Activated CD8-positive, alpha-beta T cell treated with anti-CD3 and anti-CD28 coated beads, Interleukin-2, amount 10 ng/mL, durations not matched to agents 7 days and 5 days (primary cell): ENCODE measurements at regions not wholly inside any gene's neighbourhood (a gene's known extent, or its start where the extent isn't known, plus 50 kb on each side); places are given as distances from the start of the nearest gene placed in this dataset.
A peak's percentile ranks its signal among the peaks of the same experiment; 100 is the strongest.

Source experiments
- ATAC-seq: fragments of 150-1000 bp; cut with Tn5 transposase; one replicate; pipeline ENCODE4 v1.10.0; 2021; ENCODE audit warnings: moderate library complexity
- CTCF ChIA-PET: fragments of 350-600 bp; sonication (Branson Sonifier 250); formaldehyde crosslinking; loops from one replicate; lab custom pipeline; 2021; ENCODE audit warnings: antibody characterized with exemption; lab: Charles Lee
- POLR2A ChIA-PET: fragments of 350-600 bp; sonication (Branson Sonifier 250); formaldehyde crosslinking; loops from one replicate; lab custom pipeline; 2021; ENCODE audit warnings: antibody characterized with exemption; lab: Charles Lee
- DNase-seq: peaks from one replicate; pipeline ENCODE4 v3.0.0-alpha.2; 2020
- H3K27ac Mint-ChIP-seq: one replicate; pipeline ENCODE4 v1.8.0; 2021; ENCODE audit warnings: mild to moderate bottlenecking, mixed read lengths
- H3K27me3 Mint-ChIP-seq: one replicate; pipeline ENCODE4 v1.8.0; 2021; ENCODE audit warnings: low read depth, mixed read lengths
- H3K36me3 Mint-ChIP-seq: one replicate; pipeline ENCODE4 v1.8.0; 2021; ENCODE audit warnings: low read depth, mixed read lengths
- H3K4me1 Mint-ChIP-seq: one replicate; pipeline ENCODE4 v1.8.0; 2021; ENCODE audit warnings: low read depth, mixed read lengths
- H3K4me3 Mint-ChIP-seq: one replicate; pipeline ENCODE4 v1.8.0; 2021; ENCODE audit warnings: mild to moderate bottlenecking, mixed read lengths
- H3K9me3 Mint-ChIP-seq: one replicate; pipeline ENCODE4 v1.8.0; 2022; ENCODE audit warnings: mixed read lengths; ENCODE audit not compliant: insufficient read depth

- POLR2A ChIA-PET: no interaction called here
- H3K27me3 Mint-ChIP-seq: no peaks in the 10 kb centered on the region
- peaks cover 6% of the 10 kb centered on the region for H3K9me3 Mint-ChIP-seq
- H3K4me3 Mint-ChIP-seq: no peak overlapping the region
- DNase-seq: no peak
- H3K27ac Mint-ChIP-seq: no peak overlapping the region
- ATAC-seq: no peak
- no peaks in the 10 kb centered on the region for H3K4me1 Mint-ChIP-seq
- CTCF ChIA-PET: no interaction called here
- no peaks in the 10 kb centered on the region for H3K36me3 Mint-ChIP-seq
These were observed 116.2 kb upstream of the FREM2 start for GRCh38 chr13:38570706-38571105.

- Mint-ChIP-seq H3K27ac (no peak overlapping the region), H3K4me1 (no peaks in the 10 kb centered on the region), H3K4me3 (no peak overlapping the region), H3K27me3 (no peaks in the 10 kb centered on the region), H3K36me3 (no peaks in the 10 kb centered on the region), H3K9me3 (peaks cover 3% of the 10 kb centered on the region)
- DNase-seq: no peak
- ATAC-seq: no peak
- ChIA-PET POLR2A (no interaction called here), CTCF (no interaction called here)
These were observed 111.5 kb upstream of the FREM2 start for GRCh38 chr13:38575427-38575826.

GRCh38 chr13:38577048-38577447 is 109.8 kb upstream of the FREM2 start:
- POLR2A ChIA-PET: no interaction called here
- H3K4me3 Mint-ChIP-seq: no peak overlapping the region
- CTCF ChIA-PET: no interaction called here

DNA sequence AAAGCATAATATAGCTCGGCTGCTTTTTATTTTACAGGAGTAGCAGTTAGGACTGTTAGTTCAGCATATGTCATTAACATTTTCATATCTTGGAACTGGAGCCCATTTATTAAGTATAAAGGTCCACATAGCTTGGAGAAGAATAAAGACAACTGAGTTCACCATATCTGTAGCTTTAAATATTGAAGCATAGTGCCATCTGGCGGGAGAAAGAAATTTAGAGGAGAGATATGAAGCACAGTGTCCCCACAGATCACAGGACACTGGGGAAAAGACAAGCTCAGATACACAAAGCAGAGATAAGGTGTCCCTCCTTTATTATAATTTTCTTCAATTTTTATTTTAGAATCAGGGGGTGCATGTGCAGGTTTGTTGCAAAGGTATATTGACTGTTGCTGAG is 104.7 kb upstream of the FREM2 start:
- no peaks in the 10 kb centered on the region for H3K9me3 Mint-ChIP-seq
- H3K4me1 Mint-ChIP-seq: no peaks in the 10 kb centered on the region
- DNase-seq (peak; percentile 20), ATAC-seq (no peak)
- CTCF ChIA-PET: interaction anchor here (0.5 to 1.1 kb wide), 4 partner anchors 490 to 1580 kb away, joined by 3 to 4 read pairs (median 3); no protein-coding TSS in a partner anchor
- no peaks in the 10 kb centered on the region for H3K36me3 Mint-ChIP-seq
- no peaks in the 10 kb centered on the region for H3K27me3 Mint-ChIP-seq
- POLR2A ChIA-PET: no interaction called here
- H3K27ac Mint-ChIP-seq: no peak overlapping the region
- no peak overlapping the region for H3K4me3 Mint-ChIP-seq

More at GRCh38 chr13:38577048-38577447, 109.8 kb upstream of the FREM2 start:
- ATAC-seq: no peak
- Mint-ChIP-seq H3K27me3 (no peaks in the 10 kb centered on the region), H3K27ac (no peak overlapping the region), H3K4me1 (no peaks in the 10 kb centered on the region), H3K36me3 (no peaks in the 10 kb centered on the region), H3K9me3 (no peaks in the 10 kb centered on the region)
- DNase-seq: no peak

- ATAC-seq (no peak), DNase-seq (no peak)
- ChIA-PET POLR2A (no interaction called here), CTCF (no interaction called here)
- H3K27ac Mint-ChIP-seq: no peak overlapping the region
- no peaks in the 10 kb centered on the region for H3K4me1 Mint-ChIP-seq
- H3K4me3 Mint-ChIP-seq: no peak overlapping the region
- H3K36me3 Mint-ChIP-seq: no peaks in the 10 kb centered on the region
- H3K9me3 Mint-ChIP-seq: no peaks in the 10 kb centered on the region
- H3K27me3 Mint-ChIP-seq: no peaks in the 10 kb centered on the region
These were observed 96.6 kb upstream of the FREM2 start for GRCh38 chr13:38590230-38590629.

GRCh38 chr13:38590796-38591507 is 95.9 kb upstream of the FREM2 start:
- ATAC-seq (no peak), DNase-seq (no peak)
- H3K4me1 Mint-ChIP-seq: no peaks in the 10 kb centered on the region
- POLR2A ChIA-PET: no interaction called here
- CTCF ChIA-PET: no interaction called here
- no peak overlapping the region for H3K27ac Mint-ChIP-seq
- no peaks in the 10 kb centered on the region for H3K9me3 Mint-ChIP-seq
- H3K27me3 Mint-ChIP-seq: no peaks in the 10 kb centered on the region
- no peak overlapping the region for H3K4me3 Mint-ChIP-seq
- H3K36me3 Mint-ChIP-seq: no peaks in the 10 kb centered on the region

DNA sequence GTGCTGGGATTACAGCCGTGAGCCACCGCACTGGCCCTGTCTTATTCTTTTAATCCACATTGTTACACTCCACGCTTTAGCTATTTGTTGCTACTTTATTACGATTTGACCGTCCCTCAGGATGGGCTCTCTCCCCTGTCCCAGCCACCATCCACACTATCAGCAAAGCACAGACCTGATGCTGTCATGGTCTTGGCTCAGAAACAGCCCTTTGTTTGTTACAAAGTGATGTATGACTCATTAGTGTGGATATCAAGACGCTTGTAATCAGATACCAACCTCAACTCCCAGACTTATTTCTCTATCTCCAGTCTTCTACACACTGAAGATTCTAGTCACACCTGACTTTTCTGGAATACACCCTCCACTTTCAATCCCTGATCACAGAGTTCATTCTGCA is 84.6 kb upstream of the FREM2 start:
- H3K27ac Mint-ChIP-seq: no peak overlapping the region
- POLR2A ChIA-PET: no interaction called here
- no peak for ATAC-seq

DNA sequence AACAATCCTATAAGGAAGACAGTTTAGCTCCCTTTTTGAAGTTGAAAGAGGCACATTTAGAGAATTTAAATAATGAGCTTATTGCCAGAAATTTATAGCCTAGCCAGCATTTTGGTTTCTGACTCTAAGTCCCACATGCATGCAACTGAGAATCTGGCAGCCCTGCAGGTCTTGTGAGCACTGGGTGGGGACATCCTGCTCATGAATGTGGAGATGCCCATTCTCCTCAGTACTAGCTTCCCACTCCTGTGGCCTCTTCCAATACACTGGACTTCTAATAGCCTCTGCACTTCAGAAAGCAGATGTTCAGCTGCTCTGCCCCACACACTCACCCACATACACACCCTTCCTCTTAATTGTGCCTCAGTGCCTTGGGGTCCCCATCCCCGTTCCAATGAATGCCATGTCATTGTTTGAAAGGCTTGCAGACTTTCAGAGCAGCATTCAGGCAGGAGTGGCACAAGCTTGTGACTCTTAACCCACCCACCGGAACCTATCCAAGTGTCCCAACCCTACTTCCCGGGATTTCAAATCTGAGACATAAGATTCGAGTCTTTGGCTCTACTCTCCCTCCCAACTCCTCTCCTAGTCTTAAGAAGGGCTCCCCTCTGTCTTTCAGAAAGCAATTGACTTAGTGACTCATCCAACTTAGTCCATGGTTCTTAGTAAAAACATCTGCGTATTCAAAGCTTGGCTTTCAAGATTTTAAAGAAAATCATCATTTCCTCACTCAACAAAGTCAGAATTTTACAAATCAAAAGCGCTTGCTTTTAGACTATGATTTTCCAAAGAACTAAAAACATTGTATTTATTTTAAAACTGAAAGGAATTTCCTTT is 80.0 kb upstream of the FREM2 start:
- Mint-ChIP-seq H3K27ac (no peak overlapping the region), H3K4me1 (no peaks in the 10 kb centered on the region), H3K9me3 (no peaks in the 10 kb centered on the region), H3K27me3 (no peaks in the 10 kb centered on the region), H3K4me3 (no peak overlapping the region), H3K36me3 (no peaks in the 10 kb centered on the region)
- DNase-seq (no peak), ATAC-seq (no peak)
- ChIA-PET CTCF (no interaction called here), POLR2A (no interaction called here)

More for the DNA sequence above, 84.6 kb upstream of the FREM2 start:
- H3K27me3 Mint-ChIP-seq: peaks cover 5% of the 10 kb centered on the region
- no peaks in the 10 kb centered on the region for H3K9me3 Mint-ChIP-seq
- no peaks in the 10 kb centered on the region for H3K36me3 Mint-ChIP-seq
- CTCF ChIA-PET: no interaction called here
- no peak overlapping the region for H3K4me3 Mint-ChIP-seq
- DNase-seq: no peak
- no peaks in the 10 kb centered on the region for H3K4me1 Mint-ChIP-seq

GRCh38 chr13:38617936-38618335 is 68.9 kb upstream of the FREM2 start:
- DNase-seq: no peak
- no peak for ATAC-seq
- no peak overlapping the region for H3K27ac Mint-ChIP-seq
- H3K9me3 Mint-ChIP-seq: no peaks in the 10 kb centered on the region
- H3K4me1 Mint-ChIP-seq: no peaks in the 10 kb centered on the region
- CTCF ChIA-PET: no interaction called here
- POLR2A ChIA-PET: no interaction called here
- H3K27me3 Mint-ChIP-seq: no peaks in the 10 kb centered on the region
- H3K4me3 Mint-ChIP-seq: no peak overlapping the region
- H3K36me3 Mint-ChIP-seq: no peaks in the 10 kb centered on the region

- Mint-ChIP-seq H3K4me3 (no peak overlapping the region), H3K27me3 (no peaks in the 10 kb centered on the region), H3K4me1 (no peaks in the 10 kb centered on the region), H3K36me3 (no peaks in the 10 kb centered on the region), H3K9me3 (no peaks in the 10 kb centered on the region), H3K27ac (no peak overlapping the region)
- POLR2A ChIA-PET: no interaction called here
- CTCF ChIA-PET: no interaction called here
- ATAC-seq (no peak), DNase-seq (no peak)
These were observed 68.5 kb upstream of the FREM2 start for GRCh38 chr13:38618336-38618735.

DNA sequence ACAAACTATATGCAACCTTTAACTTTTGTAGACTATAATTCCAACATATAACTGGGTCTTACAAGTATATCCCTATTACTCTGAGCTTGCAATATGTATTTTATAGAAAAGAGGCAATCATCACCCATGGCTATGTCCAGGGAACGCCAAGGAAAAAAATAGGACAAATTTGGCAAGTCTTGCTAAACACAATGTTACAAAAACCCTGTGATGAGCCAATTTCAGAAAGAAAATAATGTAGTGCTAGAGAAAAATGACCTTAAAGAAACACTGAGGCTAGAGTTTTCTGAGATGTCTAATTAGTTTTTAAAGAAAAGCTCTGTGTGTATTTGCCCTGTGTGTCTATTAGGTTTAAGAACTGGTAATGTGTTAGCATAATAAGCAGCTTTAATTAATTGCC is 68.0 kb upstream of the FREM2 start:
- ChIA-PET CTCF (no interaction called here), POLR2A (no interaction called here)
- no peak for DNase-seq
- H3K9me3 Mint-ChIP-seq: no peaks in the 10 kb centered on the region
- H3K4me1 Mint-ChIP-seq: no peaks in the 10 kb centered on the region
- H3K27ac Mint-ChIP-seq: no peak overlapping the region
- no peaks in the 10 kb centered on the region for H3K36me3 Mint-ChIP-seq
- no peaks in the 10 kb centered on the region for H3K27me3 Mint-ChIP-seq
- no peak for ATAC-seq
- no peak overlapping the region for H3K4me3 Mint-ChIP-seq

DNA sequence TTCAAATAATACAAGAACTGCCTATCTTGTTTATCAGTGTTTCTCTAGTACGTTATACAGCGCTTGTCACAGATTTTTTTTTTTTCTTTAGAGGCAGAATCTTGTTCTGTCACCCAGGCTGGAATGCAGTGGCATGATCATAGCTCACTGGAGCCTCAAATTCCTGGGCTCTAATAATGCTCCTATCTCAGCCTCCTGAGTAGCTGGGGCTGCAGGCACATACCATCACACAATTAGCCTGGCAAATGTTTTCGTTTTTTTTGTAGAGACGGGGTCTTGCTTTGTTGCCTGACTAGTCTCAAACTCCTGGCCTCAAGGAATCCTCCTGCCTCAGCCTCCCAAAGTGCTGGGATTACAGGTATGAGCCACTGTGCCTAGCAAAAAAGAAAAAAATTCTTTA is 66.0 kb upstream of the FREM2 start:
- H3K4me3 Mint-ChIP-seq: no peak overlapping the region
- no peaks in the 10 kb centered on the region for H3K9me3 Mint-ChIP-seq
- H3K27ac Mint-ChIP-seq: no peak overlapping the region
- POLR2A ChIA-PET: no interaction called here
- H3K27me3 Mint-ChIP-seq: no peaks in the 10 kb centered on the region
- no peak for ATAC-seq
- H3K4me1 Mint-ChIP-seq: no peaks in the 10 kb centered on the region
- H3K36me3 Mint-ChIP-seq: no peaks in the 10 kb centered on the region
- DNase-seq: no peak
- CTCF ChIA-PET: no interaction called here
